IMR-90 (cell line): ENCODE measurements at regions not wholly inside any gene's neighbourhood (a gene's known extent, or its start where the extent isn't known, plus 50 kb on each side); places are given as distances from the start of the nearest gene placed in this dataset.

Source experiments
- ATAC-seq: fragments of 200-7000 bp; cut with Tn5 transposase; 2 replicates; pipeline ENCODE4 v1.9.1; 2020; ENCODE audit warnings: low read depth, mild to moderate bottlenecking, moderate library complexity
- BruUV-seq: library from RNA; stranded (reverse); fragments of 400-500 nt; replicated peaks from 2 replicates; lab custom pipeline; 2021; lab: Mats Ljungman, UMichigan
- CTCF ChIA-PET: fragments of 300-600 bp; formaldehyde crosslinking; extraction: SDS; loops from one replicate; lab custom pipeline; 2021; ENCODE audit warnings: antibody characterized with exemption; lab: Yijun Ruan, JAX
- POLR2A ChIA-PET: fragments of 300-600 bp; sonication (Branson Sonifier 250); formaldehyde crosslinking; loops from one replicate; lab custom pipeline; 2022; ENCODE audit warnings: antibody characterized with exemption; ENCODE audit not compliant: unreplicated experiment; lab: Charles Lee
- DNase-seq: peaks from one replicate; pipeline ENCODE4 v3.0.0; 2013
- H2AFZ ChIP-seq: replicated peaks from 2 replicates; pipeline ENCODE3; 2013; ENCODE audit warnings: low read length, mild to moderate bottlenecking; ENCODE audit not compliant: poor library complexity
- H2AK5ac ChIP-seq: 2 replicates; pipeline ENCODE4 v1.6.1; 2013; ENCODE audit warnings: low read depth, low read length, inconsistent platforms
- H2AK9ac ChIP-seq: replicated peaks from 2 replicates; pipeline ENCODE3; 2013; ENCODE audit warnings: mild to moderate bottlenecking, low read depth, low read length, moderate library complexity; ENCODE audit not compliant: poor library complexity
- H2BK120ac ChIP-seq: 2 replicates; pipeline ENCODE4 v1.6.1; 2013; ENCODE audit warnings: low read depth, low read length, inconsistent platforms
- H2BK15ac ChIP-seq: 3 replicates; pipeline ENCODE4 v1.6.1; 2013; ENCODE audit warnings: low read depth, low read length, inconsistent platforms
- H2BK20ac ChIP-seq: 2 replicates; pipeline ENCODE4 v1.6.1; 2013; ENCODE audit warnings: low read depth, mild to moderate bottlenecking, inconsistent platforms, low read length, moderate library complexity
- H2BK5ac ChIP-seq: 2 replicates; pipeline ENCODE4 v1.6.1; 2013; ENCODE audit warnings: mild to moderate bottlenecking, low read depth, low read length, inconsistent platforms; ENCODE audit not compliant: poor library complexity, severe bottlenecking
- H3K14ac ChIP-seq: replicated peaks from 2 replicates; pipeline ENCODE4 v1.6.1; 2013; ENCODE audit warnings: low read depth, low read length, inconsistent platforms
- H3K18ac ChIP-seq: 2 replicates; pipeline ENCODE4 v1.6.1; 2013; ENCODE audit warnings: low read depth, low read length, control low read depth
- H3K23ac ChIP-seq: 2 replicates; pipeline ENCODE4 v1.6.1; 2013; ENCODE audit warnings: low read depth, low read length, inconsistent platforms
- H3K27ac ChIP-seq: 2 replicates; pipeline ENCODE4 v1.5.1; 2013; ENCODE audit warnings: mild to moderate bottlenecking, control low read depth, low read length; ENCODE audit not compliant: insufficient read depth
- H3K27me3 ChIP-seq: 2 replicates; pipeline ENCODE4 v1.6.1; 2013; ENCODE audit warnings: low read length; ENCODE audit not compliant: control insufficient read depth, insufficient read depth
- H3K36me3 ChIP-seq: 2 replicates; pipeline ENCODE4 v1.6.1; 2013; ENCODE audit warnings: low read length, mixed read lengths; ENCODE audit not compliant: control insufficient read depth, insufficient read depth
- H3K4ac ChIP-seq: 2 replicates; pipeline ENCODE4 v1.6.1; 2013; ENCODE audit warnings: low read depth, low read length, inconsistent platforms
- H3K4me1 ChIP-seq: 2 replicates; pipeline ENCODE4 v1.6.1; 2013; ENCODE audit warnings: low read length, mixed read lengths; ENCODE audit not compliant: control insufficient read depth, insufficient read depth
- H3K4me2 ChIP-seq: 2 replicates; pipeline ENCODE4 v1.6.1; 2013; ENCODE audit warnings: low read depth, mild to moderate bottlenecking, control low read depth, low read length, moderate library complexity
- H3K4me3 ChIP-seq: 2 replicates; pipeline ENCODE4 v1.5.1; 2013; ENCODE audit warnings: low read depth, mild to moderate bottlenecking, control low read depth, low read length, moderate library complexity; ENCODE audit not compliant: insufficient read depth
- H3K56ac ChIP-seq: 2 replicates; pipeline ENCODE4 v1.6.1; 2013; ENCODE audit warnings: low read length, inconsistent platforms; ENCODE audit not compliant: insufficient read depth; ENCODE audit errors: extremely low read depth
- H3K79me1 ChIP-seq, 2 experiments: 2 replicates each; pipeline ENCODE4 v1.6.1; 2013; ENCODE audit warnings: low read length in 2 of 2, inconsistent platforms in 1 of 2, low read depth in 1 of 2
- H3K9ac ChIP-seq: 2 replicates; pipeline ENCODE4 v1.6.1; 2013; ENCODE audit warnings: low read depth, low read length, control low read depth
- H3K9me1 ChIP-seq: 2 replicates; pipeline ENCODE4 v1.6.1; 2013; ENCODE audit warnings: low read length, inconsistent platforms; ENCODE audit not compliant: insufficient read depth
- H3K9me3 ChIP-seq: 2 replicates; pipeline ENCODE4 v1.6.1; 2013; ENCODE audit warnings: low read length; ENCODE audit not compliant: control insufficient read depth, insufficient read depth
- H4K20me1 ChIP-seq: 2 replicates; pipeline ENCODE4 v1.6.1; 2013; ENCODE audit warnings: low read length, inconsistent platforms; ENCODE audit not compliant: insufficient read depth
- H4K5ac ChIP-seq: 2 replicates; pipeline ENCODE4 v1.6.1; 2013; ENCODE audit warnings: mild to moderate bottlenecking, low read depth, low read length, control low read depth
- H4K8ac ChIP-seq, 2 experiments: 2 replicates each; pipeline ENCODE4 v1.6.1; 2013; ENCODE audit warnings: low read depth in 2 of 2, low read length in 2 of 2, control low read depth in 1 of 2, inconsistent platforms in 1 of 2
- H4K91ac ChIP-seq: 2 replicates; pipeline ENCODE4 v1.6.1; 2013; ENCODE audit warnings: low read depth, low read length, inconsistent platforms; ENCODE audit not compliant: insufficient read depth
- CEBPB ChIP-seq: IDR thresholded peaks from 2 replicates; pipeline ENCODE4 v1.6.1; 2012; ENCODE audit warnings: low read depth, low read length, improper control_type of control experiment
- FOS ChIP-seq: fragments of 150-350 bp; IDR thresholded peaks from 2 replicates; pipeline ENCODE4 v1.6.1; 2016; ENCODE audit warnings: low read depth, low read length
- NFE2L2 ChIP-seq: fragments of 150-350 bp; IDR thresholded peaks from 2 replicates; pipeline ENCODE4 v1.6.1; 2016; ENCODE audit warnings: low read depth, mild to moderate bottlenecking, low read length
- POLR2A ChIP-seq: IDR thresholded peaks from 2 replicates; pipeline ENCODE4 v1.6.1; 2012; ENCODE audit warnings: mild to moderate bottlenecking, low read depth, low read length
- RAD21 ChIP-seq: IDR thresholded peaks from 2 replicates; pipeline ENCODE4 v1.6.1; 2012; ENCODE audit warnings: low read length, improper control_type of control experiment
- RCOR1 ChIP-seq: IDR thresholded peaks from 2 replicates; pipeline ENCODE4 v1.6.1; 2012; ENCODE audit warnings: mild to moderate bottlenecking, low read length, improper control_type of control experiment; ENCODE audit not compliant: insufficient replicate concordance
- RFX5 ChIP-seq: IDR thresholded peaks from 2 replicates; pipeline ENCODE4 v1.8.0; 2012; ENCODE audit warnings: low read depth, mild to moderate bottlenecking, low read length, moderate library complexity
- USF2 ChIP-seq: fragments of 150-350 bp; IDR thresholded peaks from 2 replicates; pipeline ENCODE4 v1.6.1; 2017; ENCODE audit warnings: mild to moderate bottlenecking, antibody characterized with exemption, low read length, low read depth
- WGBS, 2 experiments: methylation state at CpG; one replicate each; pipeline versions ENCODE4 v1.1.5 to v1.1.7; 2013; ENCODE audit warnings: missing lambda C conversion rate in 2 of 2; ENCODE audit not compliant: insufficient read length in 1 of 2; ENCODE audit errors: extremely low coverage in 2 of 2; 5-methylcytosine and 5-hydroxymethylcytosine counted together
- dilution Hi-C: fragments of 300-500 bp; cut with HindIII; formaldehyde crosslinking; loops from one replicate; pipeline ENCODE4 v1.14.3; 2018; ENCODE audit warnings: low sequenced_read_pairs; ENCODE audit not compliant: unreplicated experiment
- in situ Hi-C: fragments of 300-500 bp; cut with MboI; formaldehyde crosslinking; loops from 3 replicates; pipeline ENCODE4 v1.14.3; 2019; ENCODE audit warnings: low sequenced_read_pairs, inconsistent platforms, mixed read lengths
- intact Hi-C: fragments of 100-400 bp; cut with micrococcal nuclease; formaldehyde crosslinking; loops from 2 replicates; pipeline ENCODE4 v1.10.0; 2022
- TF ChIP-seq, protein P1 (sequence below): conservative IDR thresholded peaks from 2 replicates; pipeline ENCODE4 v1.5.1; 2012; ENCODE audit warnings: mild to moderate bottlenecking, low read depth, low read length, improper control_type of control experiment

DNA sequence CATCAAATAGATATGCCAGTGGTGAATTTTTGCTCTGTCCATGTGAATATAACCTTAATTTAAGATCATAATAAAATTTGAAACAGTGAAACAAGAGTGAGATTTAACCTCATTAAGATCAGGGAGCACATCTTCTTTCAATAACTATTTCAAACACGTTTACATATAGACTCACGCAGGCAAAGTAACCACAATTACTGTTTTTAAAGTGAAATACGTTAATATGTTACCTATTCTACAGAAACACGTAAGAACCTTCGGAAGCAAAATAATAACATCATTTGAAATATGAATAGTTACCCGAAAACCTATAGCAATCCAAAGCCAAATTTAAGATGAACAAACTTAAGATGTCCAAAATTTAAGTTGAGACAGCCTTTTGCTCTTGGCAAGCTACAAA is 136.2 kb upstream of the ZC3H12C start:
- ATAC-seq = no peak
- Histone ChIP-seq H2BK120ac (no peak overlapping the region), H4K91ac (no peak overlapping the region), H3K4ac (no peak overlapping the region), H3K36me3 (no peaks in the 10 kb centered on the region), H3K9me3 (no peaks in the 10 kb centered on the region), H2AFZ (no peak overlapping the region), H2AK5ac (no peak overlapping the region), H3K4me1 (no peaks in the 10 kb centered on the region), H3K4me2 (no peak overlapping the region), H3K14ac (no peak overlapping the region), H2BK20ac (no peak overlapping the region), H3K56ac (no peak overlapping the region), H3K18ac (no peak overlapping the region), H3K9me1 (no peaks in the 10 kb centered on the region), H3K9ac (no peak overlapping the region), H2AK9ac (no peak overlapping the region), H4K8ac (no peak overlapping the region), H3K4me3 (no peak overlapping the region), H4K20me1 (no peaks in the 10 kb centered on the region), H3K27ac (no peak overlapping the region), H3K27me3 (no peaks in the 10 kb centered on the region), H3K23ac (no peak overlapping the region), H2BK5ac (no peak overlapping the region), H2BK15ac (no peak overlapping the region), H4K5ac (no peak overlapping the region), H3K79me1 (no peaks in the 10 kb centered on the region)
- POLR2A ChIA-PET = no interaction called here
- no peak for DNase-seq
- dilution Hi-C loops = no loop called here
- no TSS peak for BruUV-seq
- in situ Hi-C loops = loop anchor here (10.0 to 25.0 kb wide), 2 partner anchors 230 to 418 kb away; no protein-coding TSS in a partner anchor
- WGBS, 2 experiments = no CpG with 5 or more reads among the region's 6 CpGs
- TF ChIP-seq USF2 (no peak), RAD21 (no peak), RCOR1 (no peak), RFX5 (no peak), NFE2L2 (no peak), FOS (no peak), CEBPB (no peak), POLR2A (no peak)
- TF ChIP-seq, protein P1, sequence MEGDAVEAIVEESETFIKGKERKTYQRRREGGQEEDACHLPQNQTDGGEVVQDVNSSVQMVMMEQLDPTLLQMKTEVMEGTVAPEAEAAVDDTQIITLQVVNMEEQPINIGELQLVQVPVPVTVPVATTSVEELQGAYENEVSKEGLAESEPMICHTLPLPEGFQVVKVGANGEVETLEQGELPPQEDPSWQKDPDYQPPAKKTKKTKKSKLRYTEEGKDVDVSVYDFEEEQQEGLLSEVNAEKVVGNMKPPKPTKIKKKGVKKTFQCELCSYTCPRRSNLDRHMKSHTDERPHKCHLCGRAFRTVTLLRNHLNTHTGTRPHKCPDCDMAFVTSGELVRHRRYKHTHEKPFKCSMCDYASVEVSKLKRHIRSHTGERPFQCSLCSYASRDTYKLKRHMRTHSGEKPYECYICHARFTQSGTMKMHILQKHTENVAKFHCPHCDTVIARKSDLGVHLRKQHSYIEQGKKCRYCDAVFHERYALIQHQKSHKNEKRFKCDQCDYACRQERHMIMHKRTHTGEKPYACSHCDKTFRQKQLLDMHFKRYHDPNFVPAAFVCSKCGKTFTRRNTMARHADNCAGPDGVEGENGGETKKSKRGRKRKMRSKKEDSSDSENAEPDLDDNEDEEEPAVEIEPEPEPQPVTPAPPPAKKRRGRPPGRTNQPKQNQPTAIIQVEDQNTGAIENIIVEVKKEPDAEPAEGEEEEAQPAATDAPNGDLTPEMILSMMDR = no peak
- CTCF ChIA-PET = interaction anchor here (0.6 kb wide), 1 partner anchor 1353 kb away, joined by 4 read pairs; no protein-coding TSS in a partner anchor
- intact Hi-C loops = no loop called here
